MM.1S (cell line): ENCODE measurements at regions not wholly inside any gene's neighbourhood (a gene's known extent, or its start where the extent isn't known, plus 50 kb on each side); places are given as distances from the start of the nearest gene placed in this dataset.

ENCODE experiments used
- DNase-seq: peaks from one replicate; pipeline ENCODE4 v3.0.0-alpha.2; 2015
- H2AFZ ChIP-seq: fragments of 300-600 bp; sonication (generic); 2 replicates; pipeline ENCODE4 v1.6.0; 2016; ENCODE audit warnings: antibody characterized with exemption, low read length
- H3F3A ChIP-seq: fragments of 300-600 bp; sonication (generic); 2 replicates; pipeline ENCODE4 v1.6.1; 2016; ENCODE audit warnings: mild to moderate bottlenecking, antibody characterized with exemption, low read length, moderate library complexity, mixed read lengths; ENCODE audit not compliant: insufficient read depth
- H3K27ac ChIP-seq: fragments of 300-600 bp; sonication (generic); 2 replicates; pipeline ENCODE4 v1.5.1; 2016; ENCODE audit warnings: mild to moderate bottlenecking, low read length
- H3K27me3 ChIP-seq: fragments of 300-600 bp; sonication (generic); replicated peaks from 2 replicates; pipeline ENCODE4 v1.6.0; 2016; ENCODE audit warnings: low read length; ENCODE audit not compliant: insufficient read depth
- H3K36me3 ChIP-seq: fragments of 300-600 bp; sonication (generic); replicated peaks from 2 replicates; pipeline ENCODE4 v1.6.1; 2016; ENCODE audit warnings: mild to moderate bottlenecking, low read length, mixed read lengths; ENCODE audit not compliant: insufficient read depth
- H3K4me1 ChIP-seq: fragments of 300-600 bp; sonication (generic); 2 replicates; pipeline ENCODE4 v1.6.1; 2016; ENCODE audit warnings: low read length, mixed read lengths
- H3K4me2 ChIP-seq: fragments of 300-600 bp; sonication (generic); 2 replicates; pipeline ENCODE4 v1.6.0; 2016; ENCODE audit warnings: low read depth, low read length
- H3K4me3 ChIP-seq: fragments of 300-600 bp; sonication (generic); 2 replicates; pipeline ENCODE4 v1.5.1; 2016; ENCODE audit warnings: low read length, mixed read lengths
- H3K79me2 ChIP-seq: fragments of 300-600 bp; sonication (generic); 2 replicates; pipeline ENCODE4 v1.6.1; 2016; ENCODE audit warnings: mixed run types, low read length, mixed read lengths
- H3K9ac ChIP-seq: fragments of 300-600 bp; sonication (generic); 2 replicates; pipeline ENCODE4 v1.6.1; 2016; ENCODE audit warnings: low read length, mixed read lengths
- H3K9me2 ChIP-seq: fragments of 300-600 bp; sonication (generic); replicated peaks from 2 replicates; pipeline ENCODE4 v1.6.1; 2016; ENCODE audit warnings: mild to moderate bottlenecking, low read length, mixed read lengths; ENCODE audit not compliant: insufficient read depth
- H3K9me3 ChIP-seq: fragments of 300-600 bp; sonication (generic); replicated peaks from 2 replicates; pipeline ENCODE4 v1.6.1; 2016; ENCODE audit warnings: mild to moderate bottlenecking, low read length, mixed read lengths; ENCODE audit not compliant: insufficient read depth
- H4K20me1 ChIP-seq: fragments of 300-600 bp; sonication (generic); 2 replicates; pipeline ENCODE4 v1.6.1; 2016; ENCODE audit warnings: mild to moderate bottlenecking, low read length, moderate library complexity, mixed read lengths; ENCODE audit not compliant: insufficient read depth
- CTCF ChIP-seq: fragments of 300-600 bp; sonication (generic); IDR thresholded peaks from 2 replicates; pipeline ENCODE4 v1.5.1; 2016; ENCODE audit warnings: antibody characterized with exemption, low read length, mixed read lengths
- EZH2 ChIP-seq: fragments of 300-600 bp; sonication (generic); optimal IDR thresholded peaks from 2 replicates; pipeline ENCODE3; 2017; ENCODE audit warnings: low read depth, mild to moderate bottlenecking, antibody characterized with exemption, low read length, mixed read lengths
- EZH2phosphoT487 ChIP-seq: fragments of 300-600 bp; sonication (generic); IDR thresholded peaks from 2 replicates; pipeline ENCODE4 v1.6.1; 2018; ENCODE audit warnings: antibody characterized with exemption, low read length

- Histone ChIP-seq H3K9me2 (no peaks in the 10 kb centered on the region), H2AFZ (no peak overlapping the region), H3K9me3 (no peaks in the 10 kb centered on the region), H3F3A (no peaks in the 10 kb centered on the region), H3K4me3 (no peak overlapping the region), H3K27ac (no peak overlapping the region), H3K4me2 (no peak overlapping the region), H3K27me3 (no peaks in the 10 kb centered on the region), H3K36me3 (no peaks in the 10 kb centered on the region), H3K79me2 (no peaks in the 10 kb centered on the region), H4K20me1 (no peaks in the 10 kb centered on the region), H3K9ac (no peak overlapping the region), H3K4me1 (no peaks in the 10 kb centered on the region)
- no peak for TF ChIP-seq EZH2phosphoT487
- no peak for DNase-seq
Measured at GRCh38 chr11:113587308-113587739, 112.1 kb upstream of the DRD2 start.

- H3K27me3 ChIP-seq: no peaks in the 10 kb centered on the region
- H3K4me2 ChIP-seq: no peak overlapping the region
- H3K4me1 ChIP-seq: no peaks in the 10 kb centered on the region
- no peak for DNase-seq
- no peaks in the 10 kb centered on the region for H3K36me3 ChIP-seq
- no peak overlapping the region for H2AFZ ChIP-seq
- TF ChIP-seq EZH2 (no peak), CTCF (no peak), EZH2phosphoT487 (no peak)
- H3F3A ChIP-seq: no peaks in the 10 kb centered on the region
- no peaks in the 10 kb centered on the region for H3K79me2 ChIP-seq
- H3K9me3 ChIP-seq: no peaks in the 10 kb centered on the region
- no peaks in the 10 kb centered on the region for H3K9me2 ChIP-seq
- H3K27ac ChIP-seq: no peak overlapping the region
- H3K4me3 ChIP-seq: no peak overlapping the region
- no peaks in the 10 kb centered on the region for H4K20me1 ChIP-seq
- no peak overlapping the region for H3K9ac ChIP-seq
Measured at GRCh38 chr11:113584371-113584770, 109.2 kb upstream of the DRD2 start.

- H3K27ac ChIP-seq: no peak overlapping the region
- no peaks in the 10 kb centered on the region for H3K27me3 ChIP-seq
- no peak overlapping the region for H3K4me2 ChIP-seq
- no peak overlapping the region for H2AFZ ChIP-seq
- H3K9me3 ChIP-seq: no peaks in the 10 kb centered on the region
- no peaks in the 10 kb centered on the region for H3K9me2 ChIP-seq
- DNase-seq: no peak
- TF ChIP-seq EZH2 (no peak), EZH2phosphoT487 (no peak), CTCF (no peak)
- no peaks in the 10 kb centered on the region for H3K4me1 ChIP-seq
- H4K20me1 ChIP-seq: no peaks in the 10 kb centered on the region
- no peaks in the 10 kb centered on the region for H3F3A ChIP-seq
- H3K4me3 ChIP-seq: no peak overlapping the region
- H3K9ac ChIP-seq: no peak overlapping the region
- no peaks in the 10 kb centered on the region for H3K79me2 ChIP-seq
- no peaks in the 10 kb centered on the region for H3K36me3 ChIP-seq
Measured at GRCh38 chr11:113581713-113582112, 106.5 kb upstream of the DRD2 start.

GRCh38 chr11:113579292-113579940, 104.2 kb upstream of the DRD2 start:
- Histone ChIP-seq H3K27me3 (no peaks in the 10 kb centered on the region), H4K20me1 (no peaks in the 10 kb centered on the region), H3K79me2 (no peaks in the 10 kb centered on the region), H3K9me3 (no peaks in the 10 kb centered on the region), H2AFZ (no peak overlapping the region), H3K27ac (no peak overlapping the region), H3K36me3 (no peaks in the 10 kb centered on the region), H3K4me2 (no peak overlapping the region), H3F3A (no peaks in the 10 kb centered on the region), H3K9ac (no peak overlapping the region), H3K4me3 (no peak overlapping the region), H3K4me1 (no peaks in the 10 kb centered on the region), H3K9me2 (no peaks in the 10 kb centered on the region)
- TF ChIP-seq EZH2phosphoT487: no peak
- TF ChIP-seq EZH2: no peak
- no peak for TF ChIP-seq CTCF
- no peak for DNase-seq
